NCI-H2029 (cell line): ENCODE measurements at regions not wholly inside any gene's neighbourhood (a gene's known extent, or its start where the extent isn't known, plus 50 kb on each side); places are given as distances from the start of the nearest gene placed in this dataset.

ENCODE experiments used
- DNase-seq: peaks from one replicate; lab custom pipeline; 2025; lab: John Stamatoyannopoulos, UW

DNA sequence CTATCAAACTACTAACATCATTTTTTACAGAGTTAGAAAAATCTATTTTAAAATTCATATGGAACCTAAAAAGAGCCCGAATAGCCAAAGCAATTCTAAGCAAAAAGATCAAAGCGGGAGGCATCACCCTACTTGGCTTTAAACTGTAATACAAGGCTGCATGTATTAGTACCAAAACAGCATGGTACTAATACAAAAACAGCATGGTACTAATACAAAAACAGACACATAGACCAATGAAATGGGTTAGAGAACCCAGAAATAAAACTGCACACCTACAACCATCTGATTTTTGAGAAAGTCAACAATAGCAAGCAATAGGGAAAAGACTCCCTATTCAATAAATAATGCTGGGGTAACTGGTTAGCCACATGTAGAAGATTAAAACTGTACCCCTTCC is 640.7 kb downstream of the IRS1 start:
- no peak for DNase-seq

DNA sequence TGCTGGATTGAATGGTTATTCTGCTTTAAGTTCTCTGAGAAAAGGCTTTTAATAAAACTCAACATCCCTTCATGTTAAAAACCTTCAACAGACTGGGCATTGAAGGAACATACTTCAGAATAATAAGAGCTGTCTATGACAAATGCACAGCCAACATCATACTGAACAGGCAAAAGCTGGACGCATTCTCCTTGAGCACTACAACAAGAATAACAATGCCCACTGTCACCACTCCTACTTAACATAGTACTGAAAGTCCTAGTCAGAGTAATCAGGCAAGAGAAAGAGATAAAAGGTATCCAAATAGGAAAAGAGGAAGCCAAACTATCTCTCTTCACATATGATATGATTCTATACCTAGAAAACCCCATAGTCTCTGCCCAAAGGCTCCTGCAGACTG is 641.4 kb downstream of the IRS1 start:
- DNase-seq: no peak

DNA sequence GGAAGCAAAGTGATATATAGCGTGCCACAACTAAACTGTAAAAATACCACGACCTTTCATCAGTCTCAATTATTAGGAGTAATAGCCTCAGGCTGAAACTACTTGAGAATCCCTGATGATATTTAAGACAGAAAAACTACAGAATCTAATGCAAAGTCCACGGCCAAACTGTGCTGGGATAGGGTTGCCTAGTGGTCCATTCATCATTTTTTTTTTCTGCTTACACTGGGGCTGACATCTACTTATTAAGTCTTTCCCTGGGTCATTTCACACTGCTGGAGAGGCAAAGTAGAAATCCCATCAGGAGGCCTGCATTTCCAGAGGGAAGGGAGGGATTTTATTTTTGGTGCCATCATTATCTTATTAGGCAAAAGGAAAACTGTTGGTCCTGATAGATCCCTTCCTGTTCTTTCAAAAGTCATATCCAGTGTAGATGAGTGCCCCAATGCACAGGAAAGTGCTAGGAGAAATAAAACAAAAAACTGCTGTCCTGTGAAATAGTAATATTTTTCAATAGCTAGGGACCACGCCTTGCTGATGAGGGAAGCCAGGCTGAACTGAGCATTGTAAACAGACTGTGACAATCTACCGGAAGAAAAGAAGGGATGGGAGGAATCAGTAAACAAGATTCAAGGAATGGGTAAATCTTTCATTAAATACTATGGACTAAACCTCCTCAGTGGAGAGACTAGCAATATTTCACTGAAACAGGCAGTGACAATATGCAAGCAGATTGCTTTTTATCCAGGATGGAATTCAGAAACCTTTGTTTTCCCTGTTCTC is 644.3 kb downstream of the IRS1 start:
- no peak for DNase-seq

GRCh38 chr2:226154610-226155009 is 645.0 kb downstream of the IRS1 start:
- DNase-seq: no peak

DNA sequence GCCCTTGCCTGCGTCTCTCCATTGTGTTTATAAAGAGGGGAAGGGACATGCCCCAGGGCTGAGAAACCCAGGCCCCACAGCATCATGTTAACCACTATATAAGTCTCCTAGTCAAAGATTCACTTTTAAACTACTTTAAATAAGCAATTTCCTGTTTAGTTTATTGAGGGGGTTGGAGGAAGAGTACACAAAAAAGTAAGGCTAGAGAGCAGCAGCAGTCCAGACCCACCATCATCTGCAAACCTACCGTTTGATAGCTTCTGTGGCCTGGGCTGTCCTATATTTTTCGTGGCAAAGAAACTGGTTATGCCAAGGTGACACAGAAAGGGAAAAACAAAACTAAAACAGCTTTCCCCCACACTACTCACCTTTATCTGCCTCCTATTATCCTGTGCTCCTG is 646.1 kb downstream of the IRS1 start:
- no peak for DNase-seq

- no peak for DNase-seq
Measured at GRCh38 chr2:226151157-226151556, 648.5 kb downstream of the IRS1 start.

GRCh38 chr2:226143091-226143490 is 656.5 kb downstream of the IRS1 start:
- DNase-seq: no peak

- DNase-seq: no peak
Measured at GRCh38 chr2:226142463-226142862, 657.2 kb downstream of the IRS1 start.

DNA sequence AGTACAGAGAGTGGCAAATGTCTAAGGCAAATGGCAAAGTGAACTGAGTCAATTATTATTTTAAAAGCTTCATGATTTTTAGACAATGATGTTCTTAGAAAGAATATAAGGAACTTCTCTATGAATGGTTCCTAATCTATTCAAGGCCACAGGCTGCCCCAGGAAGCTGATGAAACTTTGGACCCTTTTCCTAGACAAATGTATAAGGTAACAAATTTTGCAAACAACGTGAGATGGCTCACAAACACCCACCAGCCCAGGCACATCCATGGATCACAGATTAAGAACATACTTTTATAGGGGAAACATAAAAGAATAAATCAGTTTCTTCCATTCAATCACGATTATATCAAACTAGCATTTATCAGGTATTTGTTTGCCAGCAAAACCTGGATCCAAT is 659.0 kb downstream of the IRS1 start:
- no peak for DNase-seq

DNA sequence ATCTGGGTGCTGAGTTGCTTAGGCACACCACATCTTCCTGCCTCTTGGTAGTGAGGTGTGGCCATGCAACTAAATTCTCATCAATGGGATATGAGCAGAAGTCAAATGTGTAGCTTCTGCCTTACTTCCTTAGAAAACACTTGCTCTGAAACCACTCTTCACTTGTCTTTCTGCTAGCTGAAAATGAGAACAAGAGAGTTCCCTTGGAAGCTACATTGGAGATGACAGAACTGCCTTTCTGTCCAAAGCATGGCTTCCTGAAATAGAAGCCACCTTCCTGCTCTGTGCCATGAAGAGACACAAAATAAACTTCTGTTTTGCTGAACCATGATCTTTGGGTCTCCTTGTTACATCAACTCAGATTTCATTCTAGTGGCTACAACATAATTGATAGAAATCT is 659.9 kb downstream of the IRS1 start:
- DNase-seq: no peak

- no peak for DNase-seq
Measured at GRCh38 chr2:226137201-226137811, 662.3 kb downstream of the IRS1 start.

GRCh38 chr2:226136739-226137138 is 662.9 kb downstream of the IRS1 start:
- no peak for DNase-seq

DNA sequence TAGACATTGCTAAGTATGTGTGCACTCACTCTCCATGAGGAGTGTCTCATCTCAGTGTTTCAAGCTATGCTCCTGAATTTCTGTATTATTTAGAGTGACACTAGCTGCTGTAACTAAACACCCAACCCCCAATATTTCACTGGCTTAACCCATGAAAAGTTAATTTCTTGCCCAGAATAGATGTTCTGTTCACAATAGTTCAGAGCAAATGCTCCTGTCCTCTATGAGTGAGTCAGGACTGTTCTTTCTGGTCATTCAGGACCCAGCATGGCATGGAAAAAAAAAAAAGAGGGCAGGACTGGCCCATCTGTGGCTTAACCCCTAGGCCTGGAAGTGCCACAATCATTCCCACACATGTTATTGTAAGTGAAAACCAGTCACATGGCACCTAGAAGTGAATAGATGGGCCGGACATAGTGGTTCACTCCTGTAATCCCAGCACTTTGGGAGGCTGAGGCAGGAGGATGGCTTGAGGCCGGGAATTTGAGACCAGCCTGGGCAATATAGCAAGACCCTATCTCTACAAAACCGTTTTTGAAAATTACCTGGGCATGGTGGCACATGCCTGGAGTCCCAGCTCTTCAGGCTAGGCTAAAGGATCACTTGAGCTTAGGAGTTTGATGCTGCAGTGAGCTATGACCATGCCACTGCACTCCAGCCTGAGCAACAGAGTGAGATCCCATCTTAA is 663.6 kb downstream of the IRS1 start:
- no peak for DNase-seq

DNA sequence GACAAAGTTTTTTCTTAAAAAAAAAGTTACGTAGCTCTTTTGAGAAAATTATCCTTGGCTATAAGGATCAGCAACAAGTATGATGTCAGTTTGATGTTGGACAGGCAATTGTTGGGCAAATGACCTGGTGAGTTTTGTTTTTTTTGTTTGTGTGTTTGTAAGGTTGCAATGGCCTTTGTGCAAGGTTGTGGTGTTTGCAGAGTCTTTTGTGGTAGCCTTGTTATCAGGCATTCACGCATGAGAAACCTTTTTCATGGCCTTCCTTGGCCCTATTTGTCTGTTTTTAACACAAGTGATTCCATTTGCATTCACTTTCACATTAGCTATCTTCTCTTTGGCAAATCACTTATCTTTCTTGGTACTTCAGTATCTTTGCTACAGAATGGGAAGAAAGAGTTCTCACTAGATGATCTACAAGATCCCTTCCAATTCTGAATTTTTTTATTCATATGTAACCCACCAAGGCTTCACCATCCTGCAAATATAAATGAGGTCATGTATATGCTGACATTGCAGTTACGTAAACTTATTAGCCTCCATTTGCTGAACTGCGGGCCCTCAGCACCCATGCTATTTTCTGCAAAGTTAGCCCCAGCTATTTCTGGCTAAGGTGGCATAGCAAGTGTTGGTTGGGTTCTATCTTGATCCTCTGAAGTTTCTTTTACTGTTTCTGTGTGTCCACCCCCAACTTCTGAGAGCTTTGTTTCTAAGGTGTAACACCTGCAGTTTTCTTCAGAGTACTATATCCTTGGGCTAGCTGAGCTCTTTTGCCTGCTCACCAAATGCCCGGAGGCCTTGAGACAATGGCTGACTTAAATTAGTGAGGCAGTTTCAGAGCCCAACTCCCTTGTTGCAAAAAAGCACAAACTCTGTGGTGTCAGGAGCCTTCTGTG is 667.1 kb downstream of the IRS1 start:
- no peak for DNase-seq

DNA sequence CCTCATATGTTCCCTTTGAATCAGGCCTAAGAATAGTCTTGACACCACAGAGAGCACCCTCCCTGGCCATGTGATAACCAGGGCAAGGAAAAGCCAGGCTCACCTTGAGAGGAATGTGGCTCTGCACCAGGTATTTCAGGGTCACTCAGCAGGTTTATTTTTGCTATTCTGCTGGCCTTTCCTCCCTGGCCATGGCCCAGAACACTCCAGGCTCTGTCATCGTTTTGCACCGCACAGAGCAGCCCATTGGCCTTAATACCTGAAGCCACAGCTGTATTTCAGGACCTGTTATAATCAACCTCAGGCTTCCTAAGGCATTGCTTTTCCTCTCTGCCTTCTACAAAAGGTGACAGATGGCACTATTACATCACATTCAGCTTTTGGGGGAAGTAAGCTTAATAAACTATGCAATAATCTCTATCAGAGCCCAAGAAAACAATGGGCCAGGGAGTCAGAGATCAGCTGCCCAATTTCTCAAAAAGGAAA is 668.3 kb downstream of the IRS1 start:
- no peak for DNase-seq

- DNase-seq: no peak
Measured at GRCh38 chr2:226130192-226130591, 669.4 kb downstream of the IRS1 start.

GRCh38 chr2:226127682-226128081 is 671.9 kb downstream of the IRS1 start:
- no peak for DNase-seq

DNA sequence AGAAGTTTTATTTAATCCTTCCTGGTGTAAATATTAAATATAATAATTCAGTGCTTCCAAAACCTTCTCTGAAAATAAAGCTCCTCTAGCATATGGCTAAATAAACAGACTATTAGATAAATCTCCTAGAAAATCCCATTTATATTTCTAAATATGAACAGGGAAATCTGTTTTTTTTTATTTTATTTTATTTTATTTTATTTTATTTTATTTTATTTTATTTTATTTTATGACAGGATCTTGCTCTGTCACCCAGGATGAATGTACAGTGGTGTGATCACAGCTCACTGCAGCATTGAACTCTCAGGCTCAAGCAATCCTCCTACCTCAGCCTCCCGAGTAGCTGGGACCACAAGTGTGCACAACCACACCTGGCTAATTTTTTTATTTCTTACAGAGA is 673.5 kb downstream of the IRS1 start:
- DNase-seq: no peak

DNA sequence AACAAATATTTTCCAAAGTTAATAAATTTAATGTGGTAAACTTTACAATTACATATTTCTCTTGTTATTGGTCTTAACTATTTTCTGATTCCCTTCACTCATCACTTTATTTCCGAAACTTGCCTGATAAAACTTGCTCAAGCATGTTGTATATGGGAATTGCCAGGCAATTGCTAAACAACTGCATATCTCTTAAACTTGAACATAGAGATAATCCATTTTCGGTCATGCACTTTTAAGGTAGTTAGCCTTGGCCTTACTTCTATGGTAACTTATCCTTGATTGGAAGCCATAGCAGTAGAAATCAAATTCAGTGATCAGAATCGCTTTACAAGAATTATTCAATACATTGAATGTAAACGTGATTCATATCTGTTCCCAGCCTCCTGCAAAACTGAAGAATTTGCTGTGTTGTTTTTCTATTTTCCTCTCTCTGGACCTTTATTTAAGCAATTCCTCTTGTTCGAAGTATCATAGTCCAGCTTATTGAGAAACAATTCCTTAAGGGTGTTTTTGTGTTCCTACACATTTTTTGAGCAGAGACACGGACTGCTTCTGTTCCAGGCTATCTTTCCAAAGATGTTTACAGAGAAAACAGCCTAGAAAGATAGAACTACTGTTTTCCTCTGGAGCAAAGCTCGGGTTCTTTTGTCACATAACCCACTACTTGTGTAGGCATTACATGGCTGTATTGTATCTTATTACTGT is 674.3 kb downstream of the IRS1 start:
- no peak for DNase-seq

DNA sequence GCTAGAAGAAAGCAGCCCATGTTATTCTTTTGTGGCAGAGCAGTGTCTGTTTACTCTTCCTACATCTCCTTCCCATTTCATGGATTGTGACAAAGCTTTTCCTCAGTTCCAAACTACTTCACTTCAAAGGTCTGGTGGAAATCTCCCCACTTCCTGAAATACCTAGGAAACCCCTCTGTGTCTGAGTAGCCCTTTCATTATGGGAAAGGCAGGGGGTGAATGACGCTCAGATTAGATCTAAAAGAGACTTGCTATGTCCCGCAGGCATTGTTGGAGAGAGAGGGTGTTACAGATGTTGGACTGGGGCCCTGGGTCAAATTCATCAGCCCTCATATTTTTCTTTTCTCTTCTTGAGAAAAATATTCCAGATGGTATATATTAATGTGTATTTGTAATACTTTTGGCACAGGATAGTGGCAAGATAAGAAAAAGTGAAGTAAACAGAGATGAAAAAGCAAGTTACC is 675.0 kb downstream of the IRS1 start:
- no peak for DNase-seq

DNA sequence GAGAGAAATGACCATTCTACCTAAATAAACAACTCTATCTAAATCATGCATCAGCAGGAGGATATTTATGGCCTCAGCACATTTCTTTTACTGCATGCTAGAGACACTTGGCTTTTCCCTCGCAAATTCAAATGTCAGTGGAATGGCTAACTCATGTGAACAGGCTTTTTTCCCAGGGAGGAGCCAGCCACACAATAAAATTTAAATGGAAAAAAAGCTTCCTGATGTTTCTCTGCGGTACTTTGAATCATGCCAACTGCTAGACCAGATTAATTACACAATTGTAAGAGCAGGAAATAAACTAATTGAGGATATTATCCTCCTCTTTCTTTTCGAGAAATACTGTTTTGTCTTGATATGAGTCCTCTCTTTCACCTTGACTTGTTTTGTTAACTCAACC is 676.3 kb downstream of the IRS1 start:
- DNase-seq: no peak
